Bone marrow (tissue), 2 donors: ENCODE measurements at regions not wholly inside any gene's neighbourhood (a gene's known extent, or its start where the extent isn't known, plus 50 kb on each side); places are given as distances from the start of the nearest gene placed in this dataset.
"Not testable (repeated sequence)": the region's sequence is repeated elsewhere in the genome, so short reads cannot be mapped to it uniquely, and the experiment has no call there.

ENCODE experiments used
- DNase-seq, 2 donors: peaks; one replicate each; lab custom pipeline; 2025; lab: John Stamatoyannopoulos, UW

DNA sequence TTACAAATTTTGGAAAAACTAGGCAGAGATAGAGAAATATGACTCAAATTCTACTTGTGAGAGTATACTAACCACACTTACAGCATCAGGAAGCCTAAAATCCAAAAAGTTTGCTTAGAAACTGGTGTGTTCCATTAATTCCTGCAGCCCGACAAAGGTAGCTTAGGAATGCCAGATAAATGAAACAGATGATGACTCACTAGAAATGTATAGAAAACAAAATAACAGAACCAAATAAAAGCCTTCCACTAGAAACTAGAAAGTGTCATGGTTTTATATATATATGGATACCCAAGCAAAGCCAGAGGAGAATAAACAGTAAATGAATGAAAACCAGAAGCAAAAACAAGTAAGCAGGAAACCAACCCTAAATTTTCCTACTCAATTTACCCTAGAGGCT lies 272.2 kb upstream of the PRDM9 start:
- DNase-seq: no peak

DNA sequence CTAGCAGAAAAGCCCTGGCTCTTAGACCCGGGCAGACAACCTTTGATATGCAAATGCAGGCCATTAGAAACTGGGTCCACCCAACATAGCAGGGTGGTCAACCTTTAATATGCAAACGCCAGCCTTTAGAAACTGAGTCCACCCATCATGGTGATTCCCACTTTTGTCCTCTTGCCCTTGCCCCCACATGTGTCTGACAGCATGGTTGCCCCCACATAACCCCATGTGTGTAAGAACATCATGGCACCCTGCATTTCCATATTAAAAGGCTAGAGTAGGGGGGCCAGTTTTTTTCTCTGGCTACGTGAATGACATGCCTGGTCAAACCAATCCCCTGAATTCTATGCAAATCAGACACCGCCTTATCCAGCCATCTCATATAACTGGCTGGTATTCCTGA lies 273.2 kb upstream of the PRDM9 start:
- DNase-seq: no peak

GRCh38 chr5:23223846-23224245 lies 283.6 kb upstream of the PRDM9 start:
- DNase-seq: no peak

DNA sequence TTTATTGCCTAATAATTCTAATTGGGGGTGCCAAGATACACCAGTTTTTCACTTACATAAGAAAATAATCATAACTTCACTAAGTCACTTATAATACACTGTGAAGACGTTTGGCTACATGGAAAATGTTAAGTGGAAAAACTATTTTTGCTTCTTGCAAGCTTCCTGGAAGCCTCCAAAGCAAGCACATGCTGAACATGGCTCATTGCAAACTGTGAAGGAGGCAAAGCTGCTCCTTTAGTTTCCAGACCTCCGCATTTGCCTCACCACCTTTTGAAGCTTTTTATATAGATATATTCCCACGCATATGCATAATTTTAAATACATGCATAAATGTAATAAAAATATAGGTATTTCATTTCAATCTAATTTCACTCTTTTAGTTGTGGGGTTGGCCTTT lies 285.6 kb upstream of the PRDM9 start:
- no peak for DNase-seq

- no peak for DNase-seq
These were observed 290.2 kb upstream of the PRDM9 start for GRCh38 chr5:23217159-23217558.

DNA sequence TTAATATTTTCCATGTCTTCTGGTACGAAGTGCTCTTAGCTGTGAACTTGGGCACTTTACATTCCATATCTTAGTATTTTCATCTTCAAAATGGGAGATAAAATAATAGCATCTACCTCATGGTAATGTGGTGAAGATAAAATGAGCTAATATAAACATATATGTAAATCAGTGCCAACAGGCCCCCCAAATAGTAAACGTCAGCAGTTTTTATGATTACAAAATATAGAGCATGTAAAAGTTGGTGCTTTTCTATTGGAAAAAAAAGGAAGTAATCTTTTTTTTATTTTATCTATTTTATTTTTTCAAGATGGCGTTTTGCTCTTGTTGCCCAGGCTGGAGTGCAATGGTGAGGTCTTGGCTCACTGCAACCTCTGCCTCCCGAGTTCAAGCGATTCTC lies 291.1 kb upstream of the PRDM9 start:
- DNase-seq: no peak

DNA sequence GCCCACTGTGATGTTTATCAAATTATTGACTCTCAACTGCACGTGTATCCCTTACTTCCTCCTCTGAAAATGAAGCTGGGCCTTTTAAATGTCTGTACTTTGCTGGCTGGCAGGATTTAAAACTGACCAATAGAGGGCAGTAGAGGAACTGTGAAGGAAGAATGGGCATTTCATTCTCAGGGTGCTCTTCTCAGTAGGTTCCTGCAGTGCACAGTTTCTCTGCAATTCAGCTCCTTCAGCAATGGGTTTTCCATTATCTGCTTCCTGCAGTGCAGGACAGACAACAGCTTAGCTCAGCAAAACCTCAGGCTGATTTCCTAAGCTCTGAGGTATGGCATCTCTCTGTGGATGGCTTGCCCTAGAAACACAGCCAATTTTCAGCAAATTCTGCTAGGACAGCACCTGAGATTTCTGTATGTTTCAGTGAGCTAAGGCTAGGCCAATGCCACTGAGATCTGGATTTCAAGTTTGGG lies 298.4 kb upstream of the PRDM9 start:
- DNase-seq: peak in 1 of 2 donors; percentile 19

GRCh38 chr5:23204111-23204510 lies 303.3 kb upstream of the PRDM9 start:
- DNase-seq: no peak

- DNase-seq: no peak
These were observed 316.7 kb upstream of the CDH12 start for GRCh38 chr5:23169660-23170416.

- no peak for DNase-seq
These were observed 311.8 kb upstream of the CDH12 start for GRCh38 chr5:23164971-23165370.

GRCh38 chr5:23158179-23158578 lies 305.0 kb upstream of the CDH12 start:
- no peak for DNase-seq

DNA sequence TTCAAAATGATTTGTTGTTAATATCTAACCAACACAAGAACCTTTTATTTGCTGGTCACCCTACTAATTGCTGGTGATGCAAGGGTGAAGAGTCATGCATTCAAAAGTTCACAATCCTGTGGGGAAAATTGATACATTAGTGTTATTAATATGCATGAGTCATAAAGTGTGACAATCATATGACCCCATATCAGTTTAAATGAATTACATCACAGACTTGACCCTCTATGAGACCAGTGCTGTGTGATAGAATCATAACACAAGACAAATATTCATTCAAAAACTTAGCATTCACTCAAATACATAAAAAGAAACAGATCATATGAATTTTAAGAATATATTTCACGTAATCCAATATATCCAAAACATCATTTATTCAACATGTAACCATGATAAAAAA lies 304.6 kb upstream of the CDH12 start:
- no peak for DNase-seq

DNA sequence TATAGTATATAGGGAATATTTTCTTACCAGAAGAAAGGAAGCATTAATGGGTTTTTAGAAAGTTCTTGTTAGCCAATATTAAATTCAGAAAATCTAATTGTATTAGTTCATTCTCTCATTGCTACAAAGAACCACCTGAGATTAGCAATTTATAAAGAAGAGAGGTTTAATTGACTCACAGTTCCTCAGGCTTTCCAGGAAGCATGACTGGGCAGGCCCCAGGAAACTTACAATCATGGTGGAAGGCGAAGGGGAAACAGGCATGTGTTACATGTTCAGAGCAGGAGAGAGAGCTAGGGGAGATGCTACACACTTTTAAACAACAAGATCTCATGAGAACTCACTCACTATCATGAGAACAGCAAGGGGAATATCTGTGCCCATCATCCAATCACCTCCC lies 304.0 kb upstream of the CDH12 start:
- no peak for DNase-seq

DNA sequence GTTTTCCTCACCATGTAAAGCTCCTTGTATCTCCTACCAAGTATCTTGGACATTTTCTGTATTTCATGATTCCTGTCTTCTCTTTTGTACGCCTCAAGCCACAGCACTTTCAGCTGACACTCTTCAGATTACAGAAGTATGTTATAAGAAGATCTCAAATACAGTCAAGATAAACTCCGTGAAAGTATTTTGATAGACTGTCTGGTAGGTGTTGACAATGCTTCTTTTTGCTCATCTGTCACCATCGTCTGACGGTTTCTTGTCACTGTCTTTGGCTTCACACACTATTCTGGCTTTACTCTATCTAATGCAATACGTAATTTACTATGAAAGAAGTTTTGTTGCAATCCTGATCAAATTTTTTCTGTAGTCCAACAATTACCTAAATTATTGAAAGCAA lies 294.5 kb upstream of the CDH12 start:
- no peak for DNase-seq

DNA sequence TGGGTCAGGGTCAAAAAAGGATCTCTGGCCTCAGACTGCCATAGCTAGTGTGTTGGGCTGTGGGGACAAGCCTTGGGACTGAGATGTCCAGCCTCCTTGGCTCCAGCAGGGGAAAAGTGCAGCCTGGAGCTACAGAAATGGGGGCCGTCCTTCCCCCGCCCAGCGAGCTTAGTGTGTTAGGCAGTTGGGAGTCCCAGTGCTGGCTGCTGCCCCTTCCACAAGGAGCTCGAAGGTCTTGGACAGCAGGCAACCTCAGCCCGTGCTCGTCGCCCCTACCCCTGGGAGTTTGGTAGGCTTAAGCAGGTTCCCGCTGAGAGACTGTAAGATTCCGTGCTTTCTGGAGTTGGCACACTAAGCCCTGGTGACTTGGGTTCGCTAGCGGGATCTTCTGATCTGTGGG lies 293.0 kb upstream of the CDH12 start:
- DNase-seq: no peak

GRCh38 chr5:23139338-23140171 lies 286.4 kb upstream of the CDH12 start:
- DNase-seq: no peak

- DNase-seq: no peak
These were observed 283.8 kb upstream of the CDH12 start for GRCh38 chr5:23136958-23137357.

- no peak for DNase-seq
These were observed 279.1 kb upstream of the CDH12 start for GRCh38 chr5:23132231-23132630.

GRCh38 chr5:23112237-23112636 lies 259.1 kb upstream of the CDH12 start:
- no peak for DNase-seq

DNA sequence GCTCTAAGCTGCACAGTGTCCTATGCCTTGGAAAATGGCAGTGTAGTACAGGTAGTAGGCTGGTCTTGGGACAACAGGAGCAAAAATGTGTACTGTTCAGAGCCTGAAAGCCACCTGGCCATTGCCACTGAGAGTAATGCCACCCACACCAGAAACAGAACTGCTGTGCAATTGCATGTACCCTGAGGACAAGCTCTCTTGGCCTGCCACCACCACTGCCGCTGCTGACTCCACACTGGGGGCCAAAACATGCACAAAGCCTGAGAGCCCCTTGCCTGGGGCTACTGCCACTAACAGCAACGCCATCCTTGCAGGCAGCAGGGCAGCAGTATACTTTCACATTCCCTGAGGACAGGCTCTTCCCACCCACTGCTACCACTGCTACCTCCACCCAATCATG lies 251.9 kb upstream of the CDH12 start:
- DNase-seq: no peak

GRCh38 chr5:23103566-23103965 lies 250.4 kb upstream of the CDH12 start:
- no peak for DNase-seq

- DNase-seq: not testable (repeated sequence)
These were observed 242.3 kb upstream of the CDH12 start for GRCh38 chr5:23095418-23095817.

GRCh38 chr5:23089286-23089685 lies 236.1 kb upstream of the CDH12 start:
- no peak for DNase-seq
